ENCODE measurements at regions not wholly inside any gene's neighbourhood (a gene's known extent, or its start where the extent isn't known, plus 50 kb on each side); places are given as distances from the start of the nearest gene placed in this dataset.

GRCh38 chr20:11686195-11686594 lies 231.5 kb upstream of the BTBD3 start:
- H3K27me3 ChIP-seq: peaks cover 45% of the 10 kb centered on the region
- no peaks in the 10 kb centered on the region for H3K36me3 ChIP-seq
- no peaks in the 10 kb centered on the region for H3K4me1 ChIP-seq (ENCODE audit: control insufficient read depth in 1 of 2, insufficient read depth in 1 of 2, low read depth in 1 of 2, low read length in 1 of 2)
- no peaks in the 10 kb centered on the region for H3K9me3 ChIP-seq
- TF ChIP-seq, protein P1, sequence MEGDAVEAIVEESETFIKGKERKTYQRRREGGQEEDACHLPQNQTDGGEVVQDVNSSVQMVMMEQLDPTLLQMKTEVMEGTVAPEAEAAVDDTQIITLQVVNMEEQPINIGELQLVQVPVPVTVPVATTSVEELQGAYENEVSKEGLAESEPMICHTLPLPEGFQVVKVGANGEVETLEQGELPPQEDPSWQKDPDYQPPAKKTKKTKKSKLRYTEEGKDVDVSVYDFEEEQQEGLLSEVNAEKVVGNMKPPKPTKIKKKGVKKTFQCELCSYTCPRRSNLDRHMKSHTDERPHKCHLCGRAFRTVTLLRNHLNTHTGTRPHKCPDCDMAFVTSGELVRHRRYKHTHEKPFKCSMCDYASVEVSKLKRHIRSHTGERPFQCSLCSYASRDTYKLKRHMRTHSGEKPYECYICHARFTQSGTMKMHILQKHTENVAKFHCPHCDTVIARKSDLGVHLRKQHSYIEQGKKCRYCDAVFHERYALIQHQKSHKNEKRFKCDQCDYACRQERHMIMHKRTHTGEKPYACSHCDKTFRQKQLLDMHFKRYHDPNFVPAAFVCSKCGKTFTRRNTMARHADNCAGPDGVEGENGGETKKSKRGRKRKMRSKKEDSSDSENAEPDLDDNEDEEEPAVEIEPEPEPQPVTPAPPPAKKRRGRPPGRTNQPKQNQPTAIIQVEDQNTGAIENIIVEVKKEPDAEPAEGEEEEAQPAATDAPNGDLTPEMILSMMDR (IDR thresholded peaks at IDR 0.05): no peak
- no peak overlapping the region for H3K4me3 ChIP-seq (ENCODE audit: low read depth in 1 of 2, low read length in 1 of 2)
- no peak overlapping the region for H3K27ac ChIP-seq

DNA sequence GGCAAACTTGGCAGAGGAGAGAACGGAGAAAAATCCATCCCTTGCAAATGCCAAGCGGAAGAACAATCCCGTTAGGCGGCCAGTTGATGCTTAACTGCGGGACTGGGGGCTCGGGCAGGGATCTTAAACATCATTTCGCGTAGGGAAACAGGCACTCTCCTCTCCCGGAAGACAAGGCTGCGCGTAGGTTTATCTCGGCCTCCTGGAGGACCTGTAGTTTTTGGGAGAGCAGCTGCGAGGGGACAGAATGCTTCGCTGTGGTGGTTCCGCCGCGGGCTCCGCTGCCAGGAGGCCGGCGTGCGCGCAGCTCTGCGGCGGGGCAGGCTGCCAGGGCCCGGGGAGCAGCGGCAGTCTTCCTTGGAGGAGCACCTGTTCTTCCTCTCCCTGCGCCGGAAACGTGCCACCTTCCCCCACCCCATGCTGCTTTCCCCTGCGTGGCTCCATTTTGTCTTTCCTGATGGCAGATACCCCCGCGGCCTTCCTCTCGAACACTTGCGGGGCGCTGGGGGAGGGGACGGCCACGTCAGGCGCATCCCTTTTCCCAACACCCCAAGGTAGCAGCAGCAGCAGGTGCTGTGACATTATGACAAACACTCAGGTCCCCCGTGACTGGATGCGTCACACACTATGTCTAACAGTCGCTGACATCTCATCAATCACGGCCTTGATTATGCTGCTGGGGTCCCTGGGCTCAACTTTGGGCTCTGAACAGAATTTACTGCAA lies 230.7 kb upstream of the BTBD3 start:
- Histone ChIP-seq H3K27ac (no peak overlapping the region), H3K9me3 (no peaks in the 10 kb centered on the region), H3K27me3 (peaks cover 45% of the 10 kb centered on the region), H3K36me3 (no peaks in the 10 kb centered on the region), H3K4me3 (ENCODE audit: low read depth in 1 of 2, low read length in 1 of 2) (no peak overlapping the region), H3K4me1 (ENCODE audit: control insufficient read depth in 1 of 2, insufficient read depth in 1 of 2, low read depth in 1 of 2, low read length in 1 of 2) (no peaks in the 10 kb centered on the region)
- TF ChIP-seq, protein P1 (IDR thresholded peaks at IDR 0.05): no peak

- Histone ChIP-seq H3K4me1 (ENCODE audit: control insufficient read depth in 1 of 2, insufficient read depth in 1 of 2, low read depth in 1 of 2, low read length in 1 of 2) (no peaks in the 10 kb centered on the region), H3K27me3 (peaks cover 45% of the 10 kb centered on the region), H3K9me3 (no peaks in the 10 kb centered on the region), H3K4me3 (ENCODE audit: low read depth in 1 of 2, low read length in 1 of 2) (no peak overlapping the region), H3K36me3 (no peaks in the 10 kb centered on the region), H3K27ac (no peak overlapping the region)
- TF ChIP-seq, protein P1 (IDR thresholded peaks at IDR 0.05): no peak
Observed at GRCh38 chr20:11687546-11688292, 230.0 kb upstream of the BTBD3 start.

- Histone ChIP-seq H3K27me3 (peaks cover 45% of the 10 kb centered on the region), H3K36me3 (no peaks in the 10 kb centered on the region), H3K4me3 (ENCODE audit: low read depth in 1 of 2, low read length in 1 of 2) (no peak overlapping the region), H3K9me3 (no peaks in the 10 kb centered on the region), H3K27ac (no peak overlapping the region), H3K4me1 (ENCODE audit: control insufficient read depth in 1 of 2, insufficient read depth in 1 of 2, low read depth in 1 of 2, low read length in 1 of 2) (no peaks in the 10 kb centered on the region)
- TF ChIP-seq, protein P1 (IDR thresholded peaks at IDR 0.05): no peak
Observed at GRCh38 chr20:11689262-11689661, 228.4 kb upstream of the BTBD3 start.

DNA sequence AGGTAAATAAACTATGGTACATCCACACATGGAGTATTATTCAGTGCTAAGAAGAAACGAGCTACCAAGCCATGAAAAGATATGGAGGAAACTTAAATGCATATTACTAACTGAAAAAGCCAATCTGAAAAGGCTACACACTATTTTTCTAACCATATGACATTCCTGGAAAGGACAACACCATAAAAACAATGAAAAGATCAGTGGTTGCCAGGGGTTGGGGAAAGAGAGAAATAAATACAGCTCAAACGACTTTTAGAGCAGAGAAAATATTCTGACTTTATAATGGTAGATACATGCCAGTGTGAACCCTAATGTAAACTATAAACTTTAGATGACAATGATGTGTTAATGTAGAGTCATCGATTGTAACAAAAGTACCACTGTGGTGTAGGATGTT lies 225.9 kb upstream of the BTBD3 start:
- Histone ChIP-seq H3K9me3 (no peaks in the 10 kb centered on the region), H3K4me1 (ENCODE audit: control insufficient read depth in 1 of 2, insufficient read depth in 1 of 2, low read depth in 1 of 2, low read length in 1 of 2) (no peaks in the 10 kb centered on the region), H3K27me3 (peaks cover 26% of the 10 kb centered on the region), H3K36me3 (no peaks in the 10 kb centered on the region), H3K4me3 (ENCODE audit: low read depth in 1 of 2, low read length in 1 of 2) (no peak overlapping the region), H3K27ac (no peak overlapping the region)
- TF ChIP-seq, protein P1 (IDR thresholded peaks at IDR 0.05): no peak
